ENCODE measurements at regions not wholly inside any gene's neighbourhood (a gene's known extent, or its start where the extent isn't known, plus 50 kb on each side); places are given as distances from the start of the nearest gene placed in this dataset.

DNA sequence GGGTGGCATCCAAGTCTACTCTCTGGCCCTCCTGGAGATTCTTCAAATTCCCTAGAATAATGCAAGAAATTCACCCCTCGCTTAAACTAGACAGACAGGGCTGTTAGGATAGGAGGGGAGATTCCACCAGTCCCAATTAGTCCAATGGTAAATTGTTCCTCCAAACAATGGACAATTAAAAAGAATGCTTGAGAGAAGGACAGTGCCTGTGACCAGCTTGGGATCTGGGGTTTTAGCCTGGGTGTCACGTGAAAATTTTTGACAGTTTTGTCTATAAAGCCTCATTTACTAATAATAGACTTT is 177.7 kb upstream of the RAB4A start:
- TF ChIP-seq, protein P1, sequence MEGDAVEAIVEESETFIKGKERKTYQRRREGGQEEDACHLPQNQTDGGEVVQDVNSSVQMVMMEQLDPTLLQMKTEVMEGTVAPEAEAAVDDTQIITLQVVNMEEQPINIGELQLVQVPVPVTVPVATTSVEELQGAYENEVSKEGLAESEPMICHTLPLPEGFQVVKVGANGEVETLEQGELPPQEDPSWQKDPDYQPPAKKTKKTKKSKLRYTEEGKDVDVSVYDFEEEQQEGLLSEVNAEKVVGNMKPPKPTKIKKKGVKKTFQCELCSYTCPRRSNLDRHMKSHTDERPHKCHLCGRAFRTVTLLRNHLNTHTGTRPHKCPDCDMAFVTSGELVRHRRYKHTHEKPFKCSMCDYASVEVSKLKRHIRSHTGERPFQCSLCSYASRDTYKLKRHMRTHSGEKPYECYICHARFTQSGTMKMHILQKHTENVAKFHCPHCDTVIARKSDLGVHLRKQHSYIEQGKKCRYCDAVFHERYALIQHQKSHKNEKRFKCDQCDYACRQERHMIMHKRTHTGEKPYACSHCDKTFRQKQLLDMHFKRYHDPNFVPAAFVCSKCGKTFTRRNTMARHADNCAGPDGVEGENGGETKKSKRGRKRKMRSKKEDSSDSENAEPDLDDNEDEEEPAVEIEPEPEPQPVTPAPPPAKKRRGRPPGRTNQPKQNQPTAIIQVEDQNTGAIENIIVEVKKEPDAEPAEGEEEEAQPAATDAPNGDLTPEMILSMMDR (IDR thresholded peaks at IDR 0.05), result no peak
- no peak for TF ChIP-seq POLR2A (IDR thresholded peaks at IDR 0.05)
